ENCODE measurements at regions not wholly inside any gene's neighbourhood (a gene's known extent, or its start where the extent isn't known, plus 50 kb on each side); places are given as distances from the start of the nearest gene placed in this dataset.
"Not testable (repeated sequence)": the region's sequence is repeated elsewhere in the genome, so short reads cannot be mapped to it uniquely, and the experiment has no call there.

- no peak for DNase-seq
Measured at GRCh38 chr6:49370518-49370917, 92.5 kb downstream of the MMUT start.

- DNase-seq = no peak
Measured at GRCh38 chr6:49366539-49366938, 96.5 kb downstream of the MMUT start.

DNA sequence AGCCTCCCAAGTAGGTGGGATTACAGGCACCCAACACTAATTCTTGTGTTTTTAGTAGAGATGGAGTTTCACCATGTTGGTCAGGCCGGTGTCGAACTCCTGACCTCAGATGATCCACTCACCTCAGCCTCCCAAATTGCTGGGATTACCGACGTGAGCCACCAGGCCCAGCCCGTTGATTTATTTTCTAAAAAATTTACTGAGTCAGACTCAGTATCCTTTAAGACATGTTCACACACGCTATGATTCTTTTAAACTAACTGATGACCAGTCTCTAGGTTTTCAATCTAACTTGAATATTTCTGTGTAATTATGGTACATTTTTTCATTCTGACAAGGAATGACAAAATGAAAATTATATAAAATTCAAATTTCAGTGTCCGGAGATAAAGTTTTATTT lies 114.5 kb downstream of the MMUT start:
- DNase-seq = no peak

DNA sequence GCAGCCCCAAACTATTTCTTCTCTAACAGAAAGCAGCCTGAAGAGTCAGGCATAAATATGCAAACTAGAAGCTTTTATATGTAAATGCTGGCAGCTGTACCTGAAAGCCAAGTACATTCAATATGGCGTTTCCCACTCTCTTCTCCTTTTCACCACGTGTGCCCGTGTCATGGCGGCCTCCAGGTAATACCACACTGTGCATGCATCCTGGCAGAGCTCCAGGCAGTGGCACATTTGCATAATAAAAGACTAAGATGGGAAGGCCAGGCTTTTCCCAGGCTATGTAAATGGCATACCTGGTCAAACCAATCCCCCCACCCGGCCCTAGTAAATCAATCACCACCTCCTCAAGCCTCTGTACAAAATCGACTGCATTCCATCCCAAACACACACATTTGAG lies 120.6 kb downstream of the MMUT start:
- DNase-seq = no peak

DNA sequence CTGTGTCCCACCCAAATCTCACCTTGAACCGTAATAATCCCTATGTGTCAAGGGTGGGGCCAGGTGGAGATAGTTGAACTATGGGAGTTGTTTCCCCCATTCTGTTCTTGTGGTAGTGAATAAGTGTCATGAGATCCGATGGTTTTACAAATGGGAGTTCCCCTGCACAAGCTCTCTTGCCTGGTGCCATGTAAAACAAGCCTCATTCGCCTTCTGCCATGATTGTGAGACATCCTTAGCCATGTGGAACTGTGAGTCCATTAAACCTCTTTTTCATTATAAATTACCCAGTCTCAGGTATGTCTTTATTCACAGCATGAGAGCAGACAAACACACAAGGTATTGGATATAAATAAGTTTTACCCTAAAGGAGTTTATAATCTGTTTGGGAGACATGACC lies 121.2 kb downstream of the MMUT start:
- DNase-seq = no peak

DNA sequence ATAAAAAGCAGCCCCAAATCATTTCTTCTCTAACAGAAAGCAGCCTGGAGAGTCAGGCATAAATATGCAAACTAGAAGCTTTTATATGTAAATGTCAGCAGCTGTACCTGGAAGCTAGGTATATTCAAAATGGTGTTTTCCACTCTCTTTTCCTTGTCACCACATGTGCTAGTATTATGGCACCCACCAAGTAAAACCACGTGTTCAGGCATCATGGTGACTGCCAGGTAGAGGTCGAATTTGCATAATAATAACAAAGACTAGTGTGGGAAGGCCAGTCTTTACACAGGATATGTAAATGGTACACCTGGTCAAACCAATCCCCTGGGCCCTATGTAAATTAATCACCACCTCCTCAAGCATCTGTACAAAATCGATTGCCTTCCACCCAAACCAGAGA lies 124.0 kb downstream of the MMUT start:
- no peak for DNase-seq

DNA sequence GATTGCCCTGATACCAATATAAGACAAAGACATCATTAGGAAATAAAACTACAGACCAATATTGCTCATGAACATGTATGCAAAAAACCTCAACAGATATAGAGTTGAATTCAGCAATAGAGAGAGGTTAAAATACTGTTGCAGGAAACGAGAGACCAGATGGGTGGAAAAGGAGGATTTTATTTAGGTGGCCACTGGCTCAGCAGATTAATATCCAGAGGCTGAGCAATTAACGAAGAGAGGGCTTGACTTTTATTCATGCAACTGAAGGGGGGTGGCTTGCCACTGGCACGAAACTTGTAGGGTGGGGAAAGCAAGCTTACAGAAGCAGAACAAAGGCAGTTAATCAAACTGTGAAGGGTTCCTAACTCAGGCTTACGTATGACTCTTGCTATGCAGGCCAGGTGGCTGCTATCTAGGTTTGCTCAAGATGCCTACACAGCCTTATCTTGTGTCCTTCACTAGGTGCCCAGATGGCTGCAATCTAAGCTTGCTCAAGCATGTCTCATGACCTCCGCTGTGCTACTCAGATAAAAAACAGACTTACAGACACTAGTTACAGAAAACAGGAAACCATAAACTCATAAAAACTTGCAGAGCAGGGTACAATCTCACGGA lies 126.4 kb downstream of the MMUT start:
- no peak for DNase-seq

DNA sequence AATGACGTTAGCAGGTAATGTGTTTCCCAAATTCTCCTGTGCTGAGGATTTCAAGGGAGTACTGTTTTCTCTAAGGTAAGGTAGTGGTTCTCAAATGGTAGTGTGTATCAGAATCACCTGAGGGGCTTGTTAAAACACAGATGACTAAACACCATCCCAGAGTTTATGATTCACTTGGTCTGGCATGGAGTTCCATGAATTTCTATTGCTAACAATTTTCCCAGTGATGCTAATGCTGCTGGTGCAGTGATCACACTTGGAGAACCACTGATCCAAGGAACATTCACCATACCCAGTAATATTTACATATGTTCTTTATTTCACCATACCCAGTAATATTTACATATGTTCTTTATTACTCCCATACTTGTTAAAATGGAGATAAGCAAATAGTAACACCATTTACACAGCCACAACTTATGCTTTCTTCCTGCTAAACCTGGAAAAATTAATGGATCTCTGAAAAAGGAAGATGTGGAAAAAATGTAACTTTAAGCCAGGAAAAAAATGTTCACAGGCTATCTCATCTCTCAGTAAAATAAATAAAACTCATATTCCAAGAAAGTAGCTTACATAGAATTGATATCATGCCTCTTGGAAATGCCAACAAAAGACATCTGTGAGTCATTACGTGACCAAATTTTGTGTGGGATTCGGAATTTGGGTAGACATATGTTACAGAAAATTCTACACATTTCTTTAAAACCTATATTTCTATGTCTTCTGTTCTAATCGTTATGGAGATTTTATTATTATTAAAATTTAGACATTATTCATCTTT lies 129.5 kb downstream of the MMUT start:
- DNase-seq = no peak

GRCh38 chr6:49332781-49333180 lies 130.3 kb downstream of the MMUT start:
- DNase-seq = no peak

GRCh38 chr6:49329186-49329585 lies 133.9 kb downstream of the MMUT start:
- no peak for DNase-seq

DNA sequence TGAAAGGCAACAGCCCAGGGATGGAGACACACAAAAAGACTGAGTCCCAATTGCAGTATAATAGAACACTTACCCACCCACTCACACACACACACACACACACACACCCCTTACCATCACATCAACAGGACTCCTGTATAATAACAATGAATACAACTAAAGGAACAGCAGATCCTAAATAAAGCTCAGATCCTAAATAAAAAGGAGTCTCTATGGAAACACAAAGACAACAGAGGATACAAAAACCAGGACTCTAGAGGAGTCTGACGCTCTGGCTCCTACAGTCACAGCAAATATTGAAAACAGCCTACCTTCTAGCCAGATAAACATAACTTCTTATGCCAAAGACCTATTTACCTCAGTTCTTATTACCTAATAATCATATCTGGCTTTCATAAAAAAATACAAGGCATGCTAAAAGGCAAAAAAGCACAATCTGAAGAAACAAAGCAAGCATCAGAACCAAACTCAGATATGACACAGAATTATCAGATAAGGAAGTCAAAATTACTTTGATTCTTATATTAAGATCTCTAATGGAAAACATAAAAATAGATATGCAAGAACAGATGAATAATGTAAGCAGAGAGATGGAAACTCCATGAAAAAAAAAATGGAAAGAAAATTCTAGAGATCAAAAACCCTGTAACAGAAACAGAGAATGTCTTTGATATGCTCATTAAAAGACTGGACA lies 134.9 kb downstream of the MMUT start:
- no peak for DNase-seq

GRCh38 chr6:49327571-49327970 lies 135.5 kb downstream of the MMUT start:
- DNase-seq = no peak

DNA sequence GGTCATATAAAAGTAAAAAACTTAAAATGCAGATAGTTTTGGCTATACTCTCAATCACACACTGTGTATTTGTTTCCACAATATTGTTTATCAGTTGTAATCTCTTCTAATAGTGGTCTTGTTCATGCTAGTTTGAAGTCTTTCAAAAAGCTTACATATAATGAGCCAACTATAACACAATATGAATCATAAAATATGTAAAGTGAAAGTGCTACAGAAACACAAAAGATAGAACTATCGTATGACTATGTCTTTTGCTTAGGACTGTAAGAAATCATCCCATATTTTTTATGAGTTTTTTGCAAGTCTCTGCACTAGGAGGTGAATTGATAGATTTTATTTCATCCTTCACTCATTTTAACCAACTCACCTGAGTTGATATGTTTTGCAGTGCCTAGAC lies 136.0 kb downstream of the MMUT start:
- no peak for DNase-seq

GRCh38 chr6:49326347-49326746 lies 136.7 kb downstream of the MMUT start:
- no peak for DNase-seq

DNA sequence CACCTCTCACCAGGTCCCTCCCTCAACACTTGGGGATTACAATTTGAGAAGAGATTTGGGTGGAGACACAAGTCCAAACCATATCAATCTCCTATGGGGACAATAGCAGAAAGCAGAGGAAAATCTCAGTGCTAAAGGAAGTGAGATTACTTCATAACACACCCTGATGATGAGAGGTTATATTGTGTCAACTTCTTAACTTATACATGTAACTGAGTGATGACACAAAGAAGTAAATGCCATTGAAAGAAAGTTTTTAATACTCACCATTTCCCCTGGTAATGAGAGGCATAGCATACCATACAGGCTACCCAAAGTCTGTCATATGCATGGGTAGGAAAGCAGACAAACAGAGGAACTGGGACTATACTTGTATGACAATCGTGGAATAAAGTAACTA lies 137.2 kb downstream of the MMUT start:
- no peak for DNase-seq

DNA sequence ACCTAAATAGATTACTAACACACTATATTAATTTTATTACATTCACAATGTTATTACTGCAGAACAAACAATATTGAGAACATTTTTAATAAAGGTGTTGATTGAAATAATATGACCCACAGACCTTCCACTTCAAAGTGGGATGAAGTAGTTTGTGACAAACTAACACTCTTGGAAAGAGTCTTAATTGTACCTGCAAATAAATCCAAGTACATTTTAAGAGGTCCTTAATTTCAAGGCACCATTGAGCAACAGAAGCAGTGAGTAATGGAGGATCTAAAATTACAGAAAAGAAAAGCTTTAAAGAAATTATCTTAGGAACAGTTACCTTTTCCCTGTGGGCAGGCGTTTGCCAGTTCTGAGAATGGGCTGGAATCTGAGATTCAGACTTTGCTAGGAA lies 140.2 kb downstream of the MMUT start:
- no peak for DNase-seq

DNA sequence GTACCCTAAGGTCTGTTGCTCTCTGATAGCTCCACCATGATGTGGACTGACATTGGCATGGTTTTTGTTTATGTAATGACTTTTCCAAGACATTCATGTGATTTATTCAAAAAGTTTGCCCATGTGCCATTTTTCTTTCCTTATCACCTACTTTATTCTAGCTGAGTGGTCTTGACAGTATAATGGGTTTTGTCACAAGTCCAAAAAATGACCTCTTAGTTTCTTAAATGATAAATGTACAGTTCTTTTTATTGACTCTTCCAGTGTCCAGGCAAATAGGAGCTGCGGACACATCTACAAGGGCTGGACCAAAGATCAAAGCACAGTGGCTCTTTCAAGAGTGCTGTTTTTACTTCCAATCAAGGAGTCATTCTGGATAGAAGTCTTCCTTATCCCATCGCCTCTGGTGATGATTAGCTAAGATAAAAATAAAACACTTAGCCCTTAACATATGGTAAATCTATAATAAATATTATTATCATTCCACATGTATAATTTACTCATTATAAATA lies 141.4 kb downstream of the MMUT start:
- no peak for DNase-seq

- no peak for DNase-seq
Measured at GRCh38 chr6:49305010-49305409, 158.0 kb downstream of the MMUT start.

DNA sequence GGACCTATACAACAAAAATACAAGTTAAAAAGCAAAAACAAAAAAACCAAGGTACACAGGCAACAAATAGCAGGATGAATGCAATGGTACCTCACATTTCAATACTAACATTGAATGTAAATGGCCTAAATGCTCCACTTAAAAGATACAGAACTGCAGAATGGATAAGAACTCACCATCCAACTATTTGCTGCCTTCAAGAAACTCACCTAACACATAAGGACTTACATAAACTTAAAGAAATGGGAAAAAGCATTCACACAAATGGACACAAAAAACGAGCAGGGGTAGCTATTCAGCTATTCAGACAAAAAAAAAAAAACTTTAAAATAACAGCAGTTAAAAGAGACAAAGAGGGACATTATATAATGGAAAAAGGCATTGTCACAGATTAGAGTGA lies 158.7 kb downstream of the MMUT start:
- DNase-seq = not testable (repeated sequence)

DNA sequence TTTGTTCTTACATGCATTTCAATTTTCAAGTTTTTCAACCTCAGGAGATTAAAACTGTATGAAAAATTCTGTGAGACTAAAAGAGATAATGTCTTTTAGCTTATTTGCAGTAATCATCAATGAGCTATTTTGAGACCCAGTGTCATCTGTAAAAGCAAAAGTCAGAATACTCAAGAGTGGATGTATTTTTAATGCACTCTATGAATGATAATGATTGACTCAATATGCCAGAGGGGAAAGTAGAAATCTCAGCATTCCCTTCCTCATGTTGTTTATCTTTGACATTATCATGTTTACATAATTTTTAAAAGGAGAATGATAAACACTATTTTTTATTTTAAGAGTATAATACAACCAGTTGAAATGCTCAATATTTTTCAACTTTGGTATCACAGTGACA lies 162.1 kb downstream of the MMUT start:
- no peak for DNase-seq

GRCh38 chr6:49300443-49300842 lies 162.6 kb downstream of the MMUT start:
- no peak for DNase-seq

DNA sequence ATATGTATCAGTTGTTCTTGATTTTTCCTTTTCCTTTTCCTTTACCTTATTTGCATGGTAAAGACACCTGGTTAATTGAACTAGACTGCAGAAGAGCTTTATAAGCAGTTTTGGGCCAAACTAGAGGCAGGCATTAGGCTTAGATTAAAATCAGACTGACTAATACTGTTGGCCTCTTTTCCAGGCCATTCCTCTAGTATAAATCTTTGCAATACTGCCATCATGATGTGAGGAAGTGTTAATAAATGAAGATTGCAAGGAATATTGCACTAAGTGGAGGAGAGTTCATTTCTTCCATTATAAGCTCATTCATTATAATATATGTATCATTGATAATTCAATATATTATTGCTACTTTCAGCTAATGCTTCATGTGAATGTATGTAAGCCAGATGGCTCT lies 163.8 kb downstream of the MMUT start:
- DNase-seq = no peak

DNA sequence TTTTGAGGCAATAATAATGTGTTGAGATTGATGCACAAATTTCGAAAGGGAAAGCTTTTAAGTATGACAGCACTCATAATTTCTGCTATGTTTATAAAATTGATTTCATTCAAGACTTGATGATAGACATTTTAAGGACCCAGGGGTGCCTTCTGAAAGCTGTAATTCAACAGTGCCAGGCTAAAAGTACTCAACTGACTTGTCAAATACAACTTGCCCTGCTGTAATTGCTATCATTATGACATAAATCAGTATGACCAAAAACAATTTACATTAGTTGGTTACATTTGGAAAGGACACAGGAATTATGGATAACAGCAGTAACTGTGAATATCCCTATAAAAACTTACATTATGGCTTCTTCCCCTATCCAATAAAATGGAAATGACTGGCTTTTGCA lies 178.9 kb downstream of the MMUT start:
- no peak for DNase-seq

All from right kidney (tissue), 1 donor.